Activated naive CD4-positive, alpha-beta T cell treated with anti-CD3 and anti-CD28 coated beads, Interleukin-2, amount 50 U/mL, for 16 hours (primary cell): ENCODE measurements at regions not wholly inside any gene's neighbourhood (a gene's known extent, or its start where the extent isn't known, plus 50 kb on each side); places are given as distances from the start of the nearest gene placed in this dataset.

Experiments used
- DNase-seq: peaks from one replicate; pipeline ENCODE4 v3.0.0-alpha.2; 2020

- no peak for DNase-seq
Measured at GRCh38 chr15:46672041-46672440, 1037.2 kb downstream of the SQOR start.

GRCh38 chr15:46676233-46677206, 1040.8 kb upstream of the SEMA6D start:
- no peak for DNase-seq

GRCh38 chr15:46677491-46677890, 1039.8 kb upstream of the SEMA6D start:
- DNase-seq, result no peak

DNA sequence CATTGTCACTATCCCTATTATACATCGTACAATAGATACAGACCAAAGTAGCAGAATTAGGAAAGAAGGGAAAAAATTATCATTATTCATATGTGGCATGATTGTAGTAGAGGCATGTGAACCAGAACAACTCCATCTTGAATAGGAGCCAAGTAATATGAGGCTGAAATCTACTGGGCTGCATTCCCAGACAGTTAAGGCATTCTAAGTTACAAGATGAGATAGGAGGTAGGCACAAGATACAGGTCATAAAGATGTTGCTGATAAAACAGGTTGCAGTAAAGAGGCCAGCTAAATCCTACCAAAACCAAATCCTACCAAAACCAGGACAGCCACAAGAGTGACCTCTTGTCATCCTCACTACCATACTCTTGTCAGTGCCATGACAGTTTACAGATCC, 1035.4 kb upstream of the SEMA6D start:
- DNase-seq, result no peak

GRCh38 chr15:46682969-46683791, 1034.1 kb upstream of the SEMA6D start:
- DNase-seq, result no peak

DNA sequence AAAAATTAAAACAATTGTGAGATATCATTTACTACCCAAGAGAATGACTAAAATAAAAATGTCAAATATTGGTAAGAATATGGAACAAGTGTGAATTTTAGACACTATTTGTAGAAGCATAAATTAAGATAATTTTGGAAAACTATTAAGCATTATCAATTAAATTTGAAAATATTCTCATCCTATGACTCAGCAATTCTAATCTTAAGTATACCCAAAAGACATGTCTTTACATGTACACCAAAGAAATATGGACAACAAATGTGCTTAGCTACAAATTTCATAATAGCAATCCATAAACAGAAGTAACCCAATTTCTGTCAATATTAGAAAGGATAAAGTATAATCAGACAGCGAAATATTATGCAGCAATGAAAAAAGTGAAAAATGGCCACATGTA, 1032.2 kb upstream of the SEMA6D start:
- no peak for DNase-seq

GRCh38 chr15:46685681-46686080, 1031.6 kb upstream of the SEMA6D start:
- DNase-seq, result no peak

DNA sequence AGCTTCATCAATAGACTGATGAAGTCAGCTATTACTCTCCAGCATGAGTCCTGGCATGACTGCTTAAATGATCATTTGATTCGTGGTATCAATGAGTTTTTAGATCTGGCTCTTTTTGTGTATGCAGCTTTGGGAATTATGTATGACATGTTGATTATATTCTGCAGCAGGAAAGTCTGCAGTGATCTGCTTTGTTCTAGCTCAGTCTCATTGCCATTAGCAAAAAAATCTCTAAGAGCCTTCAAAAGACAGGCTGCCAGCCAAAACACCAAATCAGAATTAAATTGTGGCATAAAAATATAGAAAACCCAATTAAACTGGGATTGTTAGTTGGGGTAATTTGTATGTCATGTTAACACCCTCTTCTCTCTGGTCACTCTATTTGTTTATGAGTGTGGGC, 1021.0 kb upstream of the SEMA6D start:
- no peak for DNase-seq

DNA sequence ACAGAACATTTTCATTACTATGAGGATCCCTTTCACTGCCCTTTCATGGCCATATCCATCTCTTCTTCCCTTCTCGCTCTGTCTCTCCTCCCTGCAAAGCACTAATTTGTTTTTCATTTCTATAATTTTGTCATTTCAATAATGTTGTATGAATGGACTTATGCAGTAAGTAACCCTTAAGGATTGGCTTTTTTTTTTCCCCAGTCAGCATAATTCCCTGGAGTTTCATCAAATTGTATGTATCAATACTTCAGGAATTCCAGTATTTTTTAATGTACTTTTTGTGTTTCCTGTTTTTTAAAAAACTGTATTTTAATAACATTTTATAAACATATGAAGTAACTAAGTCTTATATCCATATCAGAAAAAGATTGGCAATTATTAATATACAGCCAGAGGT, 1016.0 kb upstream of the SEMA6D start:
- DNase-seq, result no peak

DNA sequence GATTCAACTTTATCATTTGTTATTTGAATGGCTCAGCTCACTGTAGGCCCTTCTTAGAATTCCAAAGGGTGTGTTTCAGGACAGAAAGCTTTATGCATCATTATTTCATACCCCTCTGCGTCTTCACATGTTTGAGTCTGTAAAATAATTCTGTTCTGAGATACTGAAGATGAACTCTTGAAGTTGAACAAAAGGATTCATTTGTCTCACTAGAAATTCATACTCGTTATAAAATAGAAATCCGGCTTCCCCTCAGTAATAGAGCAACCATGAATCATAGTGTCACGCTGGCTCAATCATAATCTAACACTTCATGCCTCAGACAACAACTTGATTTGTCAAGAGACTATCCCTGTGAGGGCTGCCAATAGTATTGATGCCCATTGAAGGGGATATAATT, 1015.4 kb upstream of the SEMA6D start:
- DNase-seq, result no peak

- DNase-seq, result no peak
Measured at GRCh38 chr15:46703020-46703861, 1014.1 kb upstream of the SEMA6D start.

DNA sequence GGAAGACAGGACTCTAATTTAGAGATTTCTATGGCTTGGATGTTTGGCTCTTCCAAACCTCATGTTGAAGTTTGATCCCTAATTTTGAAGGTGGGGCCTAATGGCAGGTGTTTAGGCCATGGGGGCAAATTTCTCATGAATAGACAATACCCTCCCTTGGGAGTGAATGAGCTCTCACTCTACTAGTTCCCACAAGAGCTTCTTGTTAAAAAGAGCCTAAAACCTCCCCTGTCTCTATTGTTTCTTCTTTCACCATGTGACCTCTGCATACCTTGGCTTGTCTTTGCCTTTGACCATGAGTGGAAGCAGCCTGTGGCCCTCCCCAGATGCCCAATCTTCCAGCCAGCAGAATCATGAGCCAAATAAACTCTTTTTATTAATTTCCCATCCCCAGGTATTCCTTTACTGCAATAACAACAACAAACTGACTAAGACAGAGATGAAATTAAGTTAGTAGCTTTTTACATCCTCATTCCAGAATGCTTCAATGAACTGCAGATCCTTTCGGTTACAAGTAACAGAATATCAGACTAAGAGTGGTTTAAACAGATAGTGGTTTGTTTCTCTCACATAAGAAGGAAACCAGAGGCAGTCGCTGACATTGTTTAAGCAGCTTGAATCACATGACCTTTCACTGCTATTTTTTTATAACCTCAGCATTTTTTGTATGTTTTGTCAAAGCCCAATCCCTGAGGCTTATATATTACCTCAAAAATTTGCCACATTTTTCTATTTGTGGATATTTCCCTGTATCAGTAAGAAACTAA, 1013.3 kb upstream of the SEMA6D start:
- DNase-seq, result no peak

DNA sequence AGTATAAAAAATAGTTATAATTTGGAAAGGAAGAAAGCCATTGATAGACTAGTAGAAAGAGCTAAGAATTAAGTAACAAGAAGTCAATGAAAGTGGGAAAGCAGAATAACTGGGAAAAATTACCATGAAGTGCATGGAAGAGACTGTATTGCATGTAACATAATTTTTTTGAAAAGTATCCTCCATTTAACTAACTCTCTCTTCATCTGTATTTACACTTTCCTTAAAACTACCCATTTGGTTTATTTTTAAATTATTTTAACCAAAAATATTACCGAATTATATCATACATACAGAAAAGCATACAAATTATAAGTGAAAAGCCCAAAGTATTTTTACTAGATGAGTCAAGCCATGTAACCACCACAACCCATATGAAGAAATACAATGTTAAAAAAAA, 1009.9 kb upstream of the SEMA6D start:
- no peak for DNase-seq

GRCh38 chr15:46708226-46708625, 1009.1 kb upstream of the SEMA6D start:
- DNase-seq, result no peak

DNA sequence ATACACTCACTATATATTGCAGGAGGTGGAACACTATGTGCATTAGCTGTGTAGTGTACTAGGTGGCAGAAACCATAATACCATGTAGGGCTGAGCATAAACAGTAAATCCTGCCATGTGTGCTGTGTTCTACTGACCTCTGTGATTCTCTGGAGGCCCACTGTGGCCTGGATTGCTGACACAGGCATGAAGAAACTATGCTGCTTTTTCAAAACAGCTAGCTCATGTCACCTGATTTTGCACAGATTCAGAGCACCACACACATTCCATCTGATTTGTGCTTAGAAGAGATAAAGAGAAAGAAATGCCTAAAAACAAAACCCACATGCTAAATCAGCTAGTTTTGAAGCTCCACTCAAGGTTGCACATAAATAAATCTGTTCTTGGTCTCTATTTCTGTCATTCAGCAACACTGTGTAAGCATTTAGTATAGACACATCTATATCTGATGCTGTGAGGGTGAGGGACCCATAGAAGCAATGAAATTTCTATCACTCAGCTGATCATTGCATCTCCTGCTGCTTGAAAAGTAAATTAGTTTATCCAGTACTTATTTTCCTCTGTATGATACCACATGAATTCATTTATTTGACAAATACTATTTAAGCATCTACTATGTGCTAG, 1007.7 kb upstream of the SEMA6D start:
- DNase-seq, result no peak

GRCh38 chr15:46710401-46710960, 1006.8 kb upstream of the SEMA6D start:
- DNase-seq, result no peak

GRCh38 chr15:46713045-46713444, 1004.3 kb upstream of the SEMA6D start:
- no peak for DNase-seq

GRCh38 chr15:46714950-46715349, 1002.4 kb upstream of the SEMA6D start:
- no peak for DNase-seq

GRCh38 chr15:46723308-46723707, 994.0 kb upstream of the SEMA6D start:
- no peak for DNase-seq

DNA sequence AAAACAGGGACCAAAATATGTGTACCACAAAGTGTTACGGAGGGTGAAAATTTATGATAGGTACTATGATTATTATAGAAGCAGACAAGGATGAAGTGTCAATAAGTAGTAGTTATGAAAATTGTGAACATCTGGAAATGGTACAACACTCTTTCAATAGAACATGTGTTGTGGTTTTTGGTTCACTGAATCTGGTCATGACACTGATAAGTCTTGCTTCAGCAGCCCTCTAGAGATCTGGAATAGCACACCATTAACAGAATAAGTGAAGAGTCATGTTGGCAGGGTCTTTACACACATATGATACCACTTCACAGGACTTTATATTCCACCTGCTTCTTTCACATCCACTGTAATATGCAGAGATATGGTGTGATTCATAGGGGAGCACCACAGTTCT, 985.2 kb upstream of the SEMA6D start:
- no peak for DNase-seq

- no peak for DNase-seq
Measured at GRCh38 chr15:46735115-46735514, 982.2 kb upstream of the SEMA6D start.
